Neural progenitor cell (in vitro differentiated cells): ENCODE measurements at regions not wholly inside any gene's neighbourhood (a gene's known extent, or its start where the extent isn't known, plus 50 kb on each side); places are given as distances from the start of the nearest gene placed in this dataset.

ENCODE experiments used
- EZH2 ChIP-seq: fragments of 200-600 bp; sonication (generic); IDR thresholded peaks from 2 replicates; pipeline ENCODE4 v1.6.1; 2017; ENCODE audit warnings: antibody characterized with exemption, mild to moderate bottlenecking, moderate library complexity
- EZH2phosphoT487 ChIP-seq: fragments of 200-600 bp; sonication (generic); IDR thresholded peaks from 2 replicates; pipeline ENCODE4 v1.6.1; 2017; ENCODE audit warnings: antibody characterized with exemption
- TF ChIP-seq, protein P1 (sequence below): fragments of 200-600 bp; sonication (generic); IDR thresholded peaks from 2 replicates; pipeline ENCODE4 v1.5.1; 2017; ENCODE audit warnings: antibody characterized with exemption, mild to moderate bottlenecking

DNA sequence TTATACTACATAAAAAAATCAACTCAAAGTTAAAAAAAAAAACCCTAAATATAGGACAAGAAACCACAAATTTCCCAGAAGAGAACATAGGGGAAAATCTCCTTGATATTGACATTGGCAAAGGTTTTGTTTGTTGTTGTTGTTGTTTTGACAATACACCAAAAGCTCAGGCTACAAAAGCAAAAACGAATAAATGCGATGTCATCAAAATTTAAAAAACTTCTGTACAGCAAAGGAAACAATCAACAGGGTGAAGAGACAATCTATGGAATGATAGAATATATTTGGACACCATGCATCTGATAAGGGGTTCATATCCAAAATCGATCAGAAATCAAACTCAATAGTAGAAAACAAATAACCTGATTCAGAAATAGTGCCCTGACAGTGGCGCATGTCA, 65.0 kb upstream of the L3MBTL4 start:
- TF ChIP-seq, protein P1, sequence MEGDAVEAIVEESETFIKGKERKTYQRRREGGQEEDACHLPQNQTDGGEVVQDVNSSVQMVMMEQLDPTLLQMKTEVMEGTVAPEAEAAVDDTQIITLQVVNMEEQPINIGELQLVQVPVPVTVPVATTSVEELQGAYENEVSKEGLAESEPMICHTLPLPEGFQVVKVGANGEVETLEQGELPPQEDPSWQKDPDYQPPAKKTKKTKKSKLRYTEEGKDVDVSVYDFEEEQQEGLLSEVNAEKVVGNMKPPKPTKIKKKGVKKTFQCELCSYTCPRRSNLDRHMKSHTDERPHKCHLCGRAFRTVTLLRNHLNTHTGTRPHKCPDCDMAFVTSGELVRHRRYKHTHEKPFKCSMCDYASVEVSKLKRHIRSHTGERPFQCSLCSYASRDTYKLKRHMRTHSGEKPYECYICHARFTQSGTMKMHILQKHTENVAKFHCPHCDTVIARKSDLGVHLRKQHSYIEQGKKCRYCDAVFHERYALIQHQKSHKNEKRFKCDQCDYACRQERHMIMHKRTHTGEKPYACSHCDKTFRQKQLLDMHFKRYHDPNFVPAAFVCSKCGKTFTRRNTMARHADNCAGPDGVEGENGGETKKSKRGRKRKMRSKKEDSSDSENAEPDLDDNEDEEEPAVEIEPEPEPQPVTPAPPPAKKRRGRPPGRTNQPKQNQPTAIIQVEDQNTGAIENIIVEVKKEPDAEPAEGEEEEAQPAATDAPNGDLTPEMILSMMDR: no peak
- TF ChIP-seq EZH2: no peak
- TF ChIP-seq EZH2phosphoT487: no peak
